Panc1 (cell line): ENCODE measurements at regions not wholly inside any gene's neighbourhood (a gene's known extent, or its start where the extent isn't known, plus 50 kb on each side); places are given as distances from the start of the nearest gene placed in this dataset.

Source experiments
- ATAC-seq: fragments of 200-7000 bp; cut with Tn5 transposase; 2 replicates; pipeline ENCODE4 v1.9.1; 2020; ENCODE audit warnings: mild to moderate bottlenecking, moderate library complexity
- BruUV-seq: library from RNA; stranded (reverse); fragments of 400-500 nt; replicated peaks from 2 replicates; lab custom pipeline; 2021; lab: Mats Ljungman, UMichigan
- CTCF ChIA-PET: fragments of 300-600 bp; sonication (Branson Sonifier 250); formaldehyde crosslinking; loops from one replicate; lab custom pipeline; 2022; ENCODE audit warnings: antibody characterized with exemption; lab: Charles Lee
- POLR2A ChIA-PET: fragments of 300-600 bp; sonication (Branson Sonifier 250); formaldehyde crosslinking; loops from one replicate; lab custom pipeline; 2022; ENCODE audit warnings: antibody characterized with exemption; lab: Charles Lee
- DNase-seq: peaks from one replicate; pipeline ENCODE4 v3.0.0-alpha.2; 2010; ENCODE audit warnings: low read depth, low spot score
- H3K27ac ChIP-seq: 2 replicates; pipeline ENCODE4 v1.5.1; 2011; ENCODE audit warnings: mild to moderate bottlenecking, low read length, inconsistent platforms
- H3K27me3 ChIP-seq: fragments of 200-500 bp; sonication (Bioruptor generic); 2 replicates; pipeline ENCODE4 v1.6.0; 2014; ENCODE audit warnings: low read length, inconsistent platforms; ENCODE audit not compliant: control insufficient read depth, insufficient read depth
- H3K36me3 ChIP-seq: fragments of 200-500 bp; sonication (Bioruptor generic); 2 replicates; pipeline ENCODE4 v1.5.1; 2014; ENCODE audit warnings: inconsistent platforms, mild to moderate bottlenecking, low read length, moderate library complexity; ENCODE audit not compliant: control insufficient read depth, insufficient read depth
- H3K4me1 ChIP-seq: 2 replicates; pipeline ENCODE4 v1.5.1; 2011; ENCODE audit warnings: inconsistent platforms, mild to moderate bottlenecking, low read length, moderate library complexity; ENCODE audit not compliant: control insufficient read depth, insufficient read depth
- H3K4me3 ChIP-seq, 2 experiments: 2 replicates each; pipeline ENCODE4 v1.5.1; 2011 to 2012; ENCODE audit warnings: low read depth in 2 of 2, low read length in 2 of 2, mild to moderate bottlenecking in 2 of 2, inconsistent platforms in 1 of 2, moderate library complexity in 1 of 2
- H3K9me3 ChIP-seq: fragments of 200-500 bp; sonication (Bioruptor generic); 2 replicates; pipeline ENCODE4 v1.5.1; 2014; ENCODE audit warnings: low read depth, mild to moderate bottlenecking, inconsistent platforms, low read length, moderate library complexity; ENCODE audit not compliant: control insufficient read depth, insufficient read depth
- POLR2AphosphoS5 ChIP-seq: IDR thresholded peaks from 2 replicates; pipeline ENCODE4 v1.6.1; 2012; ENCODE audit warnings: mild to moderate bottlenecking, low read depth, low read length, moderate library complexity
- SIN3A ChIP-seq: IDR thresholded peaks from 2 replicates; pipeline ENCODE4 v1.6.1; 2012; ENCODE audit warnings: low read depth, mild to moderate bottlenecking, low read length, moderate library complexity, borderline replicate concordance; ENCODE audit not compliant: insufficient read depth
- TCF7L2 ChIP-seq: IDR thresholded peaks from 2 replicates; pipeline ENCODE4 v1.6.1; 2011; ENCODE audit warnings: mild to moderate bottlenecking, low read depth, low read length, inconsistent platforms
- in situ Hi-C: cut with HindIII; loops from 2 replicates; pipeline ENCODE4 v1.10.0; 2016; ENCODE audit warnings: low sequenced_read_pairs, low pct_unique_long_range_greater_than_20kb
- intact Hi-C: fragments of 100-400 bp; cut with micrococcal nuclease; formaldehyde crosslinking; loops from one replicate; pipeline ENCODE4 v1.10.0; 2022; ENCODE audit not compliant: unreplicated experiment
- TF ChIP-seq, protein P1 (sequence below), 2 experiments: IDR thresholded peaks; 2 replicates each; pipeline ENCODE4 v1.6.1; 2011 to 2012; ENCODE audit warnings: low read depth in 2 of 2, control low read depth in 1 of 2, low read length in 1 of 2, mild to moderate bottlenecking in 1 of 2, moderate library complexity in 1 of 2; ENCODE audit not compliant: insufficient read depth in 1 of 2
- TF ChIP-seq, protein P2 (sequence below): fragments of 450-650 bp; IDR thresholded peaks from 2 replicates; pipeline ENCODE4 v1.5.1; 2017; ENCODE audit warnings: mild to moderate bottlenecking

DNA sequence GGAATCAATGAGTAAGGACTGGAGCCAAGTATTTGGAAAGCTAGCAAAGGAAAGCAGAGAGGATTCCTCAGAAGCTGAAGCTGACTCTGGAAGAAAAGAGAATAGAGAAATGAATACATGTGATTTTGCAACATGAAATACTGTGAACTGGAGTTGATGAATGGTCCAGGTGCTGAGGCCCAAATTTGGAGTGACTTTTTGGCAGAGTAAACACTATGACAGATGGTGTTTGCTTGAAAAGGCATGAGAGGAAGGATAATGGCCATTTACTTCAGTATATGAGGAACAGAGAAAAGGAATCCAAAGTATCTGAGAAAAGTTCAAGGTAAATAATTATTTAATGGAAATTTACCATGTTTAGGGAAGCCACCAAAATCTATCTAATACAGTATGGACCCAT lies 236.7 kb downstream of the SLITRK2 start:
- no peak for DNase-seq
- CTCF ChIA-PET = no interaction called here
- ATAC-seq = no peak
- H3K4me1 ChIP-seq = no peaks in the 10 kb centered on the region
- no peaks in the 10 kb centered on the region for H3K27me3 ChIP-seq
- no peaks in the 10 kb centered on the region for H3K36me3 ChIP-seq
- BruUV-seq = no TSS peak
- no peaks in the 10 kb centered on the region for H3K9me3 ChIP-seq
- H3K4me3 ChIP-seq = no peak overlapping the region
- POLR2A ChIA-PET = no interaction called here
- in situ Hi-C loops (no loop called here), intact Hi-C loops (no loop called here)
- H3K27ac ChIP-seq = no peak overlapping the region
- TF ChIP-seq, protein P1, sequence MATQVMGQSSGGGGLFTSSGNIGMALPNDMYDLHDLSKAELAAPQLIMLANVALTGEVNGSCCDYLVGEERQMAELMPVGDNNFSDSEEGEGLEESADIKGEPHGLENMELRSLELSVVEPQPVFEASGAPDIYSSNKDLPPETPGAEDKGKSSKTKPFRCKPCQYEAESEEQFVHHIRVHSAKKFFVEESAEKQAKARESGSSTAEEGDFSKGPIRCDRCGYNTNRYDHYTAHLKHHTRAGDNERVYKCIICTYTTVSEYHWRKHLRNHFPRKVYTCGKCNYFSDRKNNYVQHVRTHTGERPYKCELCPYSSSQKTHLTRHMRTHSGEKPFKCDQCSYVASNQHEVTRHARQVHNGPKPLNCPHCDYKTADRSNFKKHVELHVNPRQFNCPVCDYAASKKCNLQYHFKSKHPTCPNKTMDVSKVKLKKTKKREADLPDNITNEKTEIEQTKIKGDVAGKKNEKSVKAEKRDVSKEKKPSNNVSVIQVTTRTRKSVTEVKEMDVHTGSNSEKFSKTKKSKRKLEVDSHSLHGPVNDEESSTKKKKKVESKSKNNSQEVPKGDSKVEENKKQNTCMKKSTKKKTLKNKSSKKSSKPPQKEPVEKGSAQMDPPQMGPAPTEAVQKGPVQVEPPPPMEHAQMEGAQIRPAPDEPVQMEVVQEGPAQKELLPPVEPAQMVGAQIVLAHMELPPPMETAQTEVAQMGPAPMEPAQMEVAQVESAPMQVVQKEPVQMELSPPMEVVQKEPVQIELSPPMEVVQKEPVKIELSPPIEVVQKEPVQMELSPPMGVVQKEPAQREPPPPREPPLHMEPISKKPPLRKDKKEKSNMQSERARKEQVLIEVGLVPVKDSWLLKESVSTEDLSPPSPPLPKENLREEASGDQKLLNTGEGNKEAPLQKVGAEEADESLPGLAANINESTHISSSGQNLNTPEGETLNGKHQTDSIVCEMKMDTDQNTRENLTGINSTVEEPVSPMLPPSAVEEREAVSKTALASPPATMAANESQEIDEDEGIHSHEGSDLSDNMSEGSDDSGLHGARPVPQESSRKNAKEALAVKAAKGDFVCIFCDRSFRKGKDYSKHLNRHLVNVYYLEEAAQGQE (IDR thresholded peaks at IDR 0.05; ENCODE audit: insufficient read depth in 1 of 2, low read depth in 2 of 2, low read length in 1 of 2) = no peak
- no peak for TF ChIP-seq POLR2AphosphoS5
- TF ChIP-seq TCF7L2 = no peak
- TF ChIP-seq, protein P2, sequence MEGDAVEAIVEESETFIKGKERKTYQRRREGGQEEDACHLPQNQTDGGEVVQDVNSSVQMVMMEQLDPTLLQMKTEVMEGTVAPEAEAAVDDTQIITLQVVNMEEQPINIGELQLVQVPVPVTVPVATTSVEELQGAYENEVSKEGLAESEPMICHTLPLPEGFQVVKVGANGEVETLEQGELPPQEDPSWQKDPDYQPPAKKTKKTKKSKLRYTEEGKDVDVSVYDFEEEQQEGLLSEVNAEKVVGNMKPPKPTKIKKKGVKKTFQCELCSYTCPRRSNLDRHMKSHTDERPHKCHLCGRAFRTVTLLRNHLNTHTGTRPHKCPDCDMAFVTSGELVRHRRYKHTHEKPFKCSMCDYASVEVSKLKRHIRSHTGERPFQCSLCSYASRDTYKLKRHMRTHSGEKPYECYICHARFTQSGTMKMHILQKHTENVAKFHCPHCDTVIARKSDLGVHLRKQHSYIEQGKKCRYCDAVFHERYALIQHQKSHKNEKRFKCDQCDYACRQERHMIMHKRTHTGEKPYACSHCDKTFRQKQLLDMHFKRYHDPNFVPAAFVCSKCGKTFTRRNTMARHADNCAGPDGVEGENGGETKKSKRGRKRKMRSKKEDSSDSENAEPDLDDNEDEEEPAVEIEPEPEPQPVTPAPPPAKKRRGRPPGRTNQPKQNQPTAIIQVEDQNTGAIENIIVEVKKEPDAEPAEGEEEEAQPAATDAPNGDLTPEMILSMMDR = no peak
- no peak for TF ChIP-seq SIN3A

DNA sequence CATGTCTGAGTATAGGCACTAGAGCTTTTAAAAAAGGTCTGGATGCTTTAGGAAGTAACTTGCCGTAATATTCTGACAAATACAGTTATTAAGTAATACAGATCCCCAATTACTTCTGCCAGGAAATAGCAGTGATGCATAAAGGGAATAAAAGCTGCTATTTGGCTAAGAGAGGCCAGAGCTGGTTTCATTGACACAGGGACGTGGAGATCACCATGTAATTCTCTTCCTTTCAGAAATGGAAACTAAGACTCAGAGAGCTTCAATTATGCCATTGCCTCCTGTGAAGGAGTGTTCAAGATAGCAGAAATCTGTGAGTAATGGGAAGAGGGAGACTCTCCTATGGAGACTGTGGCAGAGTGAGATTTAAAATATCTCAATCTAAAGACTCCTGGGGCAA lies 238.1 kb downstream of the SLITRK2 start:
- Histone ChIP-seq H3K9me3 (no peaks in the 10 kb centered on the region), H3K36me3 (no peaks in the 10 kb centered on the region), H3K4me1 (no peaks in the 10 kb centered on the region), H3K27ac (no peak overlapping the region), H3K27me3 (no peaks in the 10 kb centered on the region), H3K4me3 (no peak overlapping the region)
- DNase-seq = no peak
- no peak for ATAC-seq
- BruUV-seq = no TSS peak
- CTCF ChIA-PET = no interaction called here
- in situ Hi-C loops = no loop called here
- intact Hi-C loops = no loop called here
- TF ChIP-seq SIN3A = no peak
- TF ChIP-seq, protein P2 = no peak
- TF ChIP-seq, protein P1 (IDR thresholded peaks at IDR 0.05; ENCODE audit: insufficient read depth in 1 of 2, low read depth in 2 of 2, low read length in 1 of 2) = no peak
- POLR2A ChIA-PET = no interaction called here
